ENCODE measurements at regions not wholly inside any gene's neighbourhood (a gene's known extent, or its start where the extent isn't known, plus 50 kb on each side); places are given as distances from the start of the nearest gene placed in this dataset.

DNA sequence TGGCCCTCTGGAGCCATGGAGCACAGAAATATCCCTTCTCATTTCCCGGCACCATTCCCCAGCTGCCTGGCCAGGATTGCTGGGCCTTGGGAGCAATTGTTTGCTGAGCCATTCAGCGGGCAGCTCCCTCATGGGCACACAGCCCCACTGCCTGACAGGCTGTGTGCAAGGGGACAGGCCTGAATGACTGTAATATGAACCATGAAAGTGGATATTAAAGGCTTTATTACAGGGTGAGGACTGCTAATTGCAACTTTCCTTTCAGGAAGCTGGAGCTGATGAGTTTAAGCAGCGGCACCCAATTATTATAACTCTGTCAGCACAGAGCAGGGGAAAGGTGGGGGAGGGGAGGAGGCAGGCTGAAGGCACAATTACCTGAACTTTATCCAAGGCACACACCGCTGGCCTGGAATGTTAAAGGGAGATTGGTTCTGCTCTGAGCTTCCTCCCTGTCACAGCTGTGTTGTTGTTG, 159.8 kb upstream of the SDK2 start:
- CTCF ChIA-PET (ENCODE audit: low intra/inter-chr PET ratio) = no interaction called here
- Histone ChIP-seq H3K79me2 (ENCODE audit: control insufficient read depth, insufficient read depth, low read length) (no peaks in the 10 kb centered on the region), H3K36me3 (ENCODE audit: control insufficient read depth, insufficient read depth, low read length) (no peaks in the 10 kb centered on the region), H2AFZ (ENCODE audit: low read depth, low read length) (no peak overlapping the region), H3K9me1 (ENCODE audit: control insufficient read depth, insufficient read depth, low read length) (no peaks in the 10 kb centered on the region), H3K4me3 (no peak overlapping the region), H3K4me1 (replicated peaks in 1 of 2; ENCODE audit: control insufficient read depth in 2 of 2, insufficient read depth in 2 of 2, low read length in 2 of 2) (no peaks in the 10 kb centered on the region), H3K9me3 (replicated peaks; ENCODE audit: control insufficient read depth, insufficient read depth, low read depth, low read length) (no peaks in the 10 kb centered on the region), H3K27ac (ENCODE audit: extremely low read depth, low read depth, low read length) (no peak overlapping the region), H3K4me2 (ENCODE audit: insufficient read depth, low read length) (no peak overlapping the region), H4K20me1 (replicated peaks; ENCODE audit: control insufficient read depth, insufficient read depth, low read length) (no peaks in the 10 kb centered on the region), H3K9ac (ENCODE audit: insufficient read depth in 1 of 2, low read depth in 2 of 2, low read length in 2 of 2) (no peak overlapping the region), H3K27me3 (ENCODE audit: control insufficient read depth in 2 of 2, insufficient read depth in 2 of 2, low read length in 2 of 2) (no peaks in the 10 kb centered on the region; a peak in 1 of 5 replicates)
- ATAC-seq (no peak), FAIRE-seq (no peak), DNase-seq (ENCODE audit: extremely low read depth in 1 of 4, low spot score in 3 of 4) (no peak)
- no TSS peak for BruUV-seq (replicated peaks)
- intact Hi-C loops (cut with micrococcal nuclease) (no loop called here), in situ Hi-C loops (cut with MboI) (no loop called here)
- no peak for TF ChIP-seq DMBX1 (CRISPR knock-in tag; IDR thresholded peaks at IDR 0.05; ENCODE audit: borderline replicate concordance)
- no peak for TF ChIP-seq SUPT5H (IDR thresholded peaks at IDR 0.05)
- TF ChIP-seq ETV5 (CRISPR knock-in tag; IDR thresholded peaks at IDR 0.05; ENCODE audit: low read depth) = no peak
- no peak for TF ChIP-seq SP2 (IDR thresholded peaks at IDR 0.05; ENCODE audit: extremely low read depth, low read depth, low read length, poor library complexity, severe bottlenecking)
- TF ChIP-seq NFXL1 (CRISPR knock-in tag; IDR thresholded peaks at IDR 0.05) = no peak
- TF ChIP-seq ZBTB8A (IDR thresholded peaks at IDR 0.05; ENCODE audit: partially characterized antibody) = no peak
- no peak for TF ChIP-seq NCOA4 (IDR thresholded peaks at IDR 0.05; ENCODE audit: partially characterized antibody)
- TF ChIP-seq CSDE1 (IDR thresholded peaks at IDR 0.05) = no peak
- no peak for TF ChIP-seq CBX5 (IDR thresholded peaks at IDR 0.05; ENCODE audit: borderline replicate concordance, low read depth)
- no peak for TF ChIP-seq RUNX1 (IDR thresholded peaks at IDR 0.05; ENCODE audit: low read depth)
- no peak for TF ChIP-seq NUFIP1 (IDR thresholded peaks at IDR 0.05; ENCODE audit: partially characterized antibody)
- TF ChIP-seq ZNF785 (CRISPR knock-in tag; IDR thresholded peaks at IDR 0.05) = no peak
- TF ChIP-seq ZNF121 (CRISPR knock-in tag; conservative IDR thresholded peaks at IDR 0.05) = no peak
- no peak for TF ChIP-seq PHB2 (IDR thresholded peaks at IDR 0.05; ENCODE audit: low read depth)
- TF ChIP-seq, protein P1, sequence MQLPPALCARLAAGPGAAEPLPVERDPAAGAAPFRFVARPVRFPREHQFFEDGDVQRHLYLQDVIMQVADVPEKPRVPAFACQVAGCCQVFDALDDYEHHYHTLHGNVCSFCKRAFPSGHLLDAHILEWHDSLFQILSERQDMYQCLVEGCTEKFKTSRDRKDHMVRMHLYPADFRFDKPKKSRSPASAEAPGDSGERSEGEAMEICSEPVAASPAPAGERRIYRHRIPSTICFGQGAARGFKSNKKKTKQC (CRISPR knock-in tag; IDR thresholded peaks at IDR 0.05) = no peak
- no peak for TF ChIP-seq PTBP1 (IDR thresholded peaks at IDR 0.05; ENCODE audit: low read depth, low read length)
- no peak for TF ChIP-seq ZNF146 (CRISPR knock-in tag; IDR thresholded peaks at IDR 0.05; ENCODE audit: unreplicated experiment)
- TF ChIP-seq, protein P2, sequence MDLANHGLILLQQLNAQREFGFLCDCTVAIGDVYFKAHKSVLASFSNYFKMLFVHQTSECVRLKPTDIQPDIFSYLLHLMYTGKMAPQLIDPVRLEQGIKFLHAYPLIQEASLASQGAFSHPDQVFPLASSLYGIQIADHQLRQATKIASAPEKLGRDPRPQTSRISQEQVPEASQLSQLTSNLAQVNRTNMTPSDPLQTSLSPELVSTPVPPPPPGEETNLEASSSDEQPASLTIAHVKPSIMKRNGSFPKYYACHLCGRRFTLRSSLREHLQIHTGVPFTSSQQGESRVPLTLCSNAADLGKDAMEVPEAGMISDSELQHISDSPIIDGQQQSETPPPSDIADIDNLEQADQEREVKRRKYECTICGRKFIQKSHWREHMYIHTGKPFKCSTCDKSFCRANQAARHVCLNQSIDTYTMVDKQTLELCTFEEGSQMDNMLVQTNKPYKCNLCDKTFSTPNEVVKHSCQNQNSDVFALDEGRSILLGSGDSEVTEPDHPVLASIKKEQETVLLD (IDR thresholded peaks at IDR 0.05) = no peak
- WGBS (ENCODE audit: insufficient coverage, low coverage, missing lambda C conversion rate) = 0% methylated on average over 3 of the region's 4 CpGs
- POLR2A ChIA-PET = no interaction called here
